T-cell (primary cell): ENCODE measurements at regions not wholly inside any gene's neighbourhood (a gene's known extent, or its start where the extent isn't known, plus 50 kb on each side); places are given as distances from the start of the nearest gene placed in this dataset.
"Not testable (repeated sequence)": the region's sequence is repeated elsewhere in the genome, so short reads cannot be mapped to it uniquely, and the experiment has no call there.

Source experiments
- ATAC-seq, 4 experiments: fragments of 200-7000 bp in 3 of 4; fragments of 150-1000 bp in 1 of 4; cut with Tn5 transposase; replicated peaks in 1 of 4; 1 replicate in 3 of 4; 2 replicates in 1 of 4; pipeline ENCODE4 v1.10.0; 2021; ENCODE audit warnings: moderate library complexity in 3 of 4, mild to moderate bottlenecking in 2 of 4, moderate number of reproducible peaks in 1 of 4
- CTCF ChIA-PET, 2 donors: fragments of 300-600 bp; sonication (Branson Sonifier 250); formaldehyde crosslinking; loops; one replicate each; lab custom pipeline; 2022; ENCODE audit warnings: antibody characterized with exemption in 2 of 2; lab: Charles Lee
- POLR2A ChIA-PET, 2 donors: fragments of 300-600 bp; sonication (Branson Sonifier 250); formaldehyde crosslinking; loops; one replicate each; lab custom pipeline; 2022; ENCODE audit warnings: antibody characterized with exemption in 2 of 2; lab: Charles Lee
- DNase-seq, 35 experiments: peaks; one replicate each; pipeline versions ENCODE4 v3.0.0 to v3.0.0-alpha.2; 2013 to 2023
- H3K27ac ChIP-seq: one replicate; pipeline ENCODE4 v1.5.1; 2013; ENCODE audit warnings: low read length
- H3K27me3 ChIP-seq, 2 experiments: replicated peaks in 1 of 2; 1 replicate in 1 of 2; 2 replicates in 1 of 2; pipeline versions ENCODE4 v1.6.1 to v1.7.0; 2013; ENCODE audit warnings: low read length in 1 of 2, mixed read lengths in 1 of 2; ENCODE audit not compliant: control insufficient read depth in 2 of 2, insufficient read depth in 2 of 2; ENCODE audit errors: extremely low read depth in 1 of 2
- H3K36me3 ChIP-seq, 2 donors: 1 replicate in 1 of 2; 2 replicates in 1 of 2; pipeline versions ENCODE4 v1.6.1 to v1.7.0; 2013; ENCODE audit warnings: low read length in 1 of 2; ENCODE audit not compliant: control insufficient read depth in 2 of 2, insufficient read depth in 1 of 2; ENCODE audit errors: extremely low read depth in 1 of 2
- H3K4me1 ChIP-seq, 2 experiments: 1 replicate in 1 of 2; 2 replicates in 1 of 2; pipeline versions ENCODE4 v1.6.1 to v1.7.0; 2013; ENCODE audit warnings: low read length in 2 of 2, mixed read lengths in 1 of 2; ENCODE audit not compliant: insufficient read depth in 2 of 2, control insufficient read depth in 1 of 2; ENCODE audit errors: extremely low read depth in 1 of 2
- H3K4me3 ChIP-seq, 2 donors: 1 replicate in 1 of 2; 2 replicates in 1 of 2; pipeline versions ENCODE4 v1.5.1 to v1.7.0; 2013; ENCODE audit warnings: mild to moderate bottlenecking in 2 of 2, low read length in 1 of 2, moderate library complexity in 1 of 2; ENCODE audit not compliant: control insufficient read depth in 1 of 2; ENCODE audit errors: extremely low read depth in 1 of 2
- H3K9me3 ChIP-seq: 2 replicates; pipeline ENCODE4 v1.7.0; 2013
- H3K27ac Mint-ChIP-seq, 2 donors: one replicate each; pipeline ENCODE4 v1.8.0; 2020 to 2021; ENCODE audit warnings: mild to moderate bottlenecking in 2 of 2, mixed read lengths in 2 of 2
- H3K27me3 Mint-ChIP-seq, 2 donors: one replicate each; pipeline ENCODE4 v1.8.0; 2021 to 2022; ENCODE audit warnings: mixed read lengths in 2 of 2
- H3K36me3 Mint-ChIP-seq: one replicate; pipeline ENCODE4 v1.8.0; 2021; ENCODE audit warnings: mixed read lengths
- H3K4me1 Mint-ChIP-seq, 3 donors: one replicate each; pipeline ENCODE4 v1.8.0; 2020 to 2022; ENCODE audit warnings: mixed read lengths in 3 of 3, mild to moderate bottlenecking in 1 of 3
- H3K4me3 Mint-ChIP-seq, 3 donors: one replicate each; pipeline ENCODE4 v1.8.0; 2020 to 2022; ENCODE audit warnings: mild to moderate bottlenecking in 3 of 3, mixed read lengths in 3 of 3, moderate library complexity in 3 of 3
- H3K9me3 Mint-ChIP-seq, 3 donors: one replicate each; pipeline ENCODE4 v1.8.0; 2020 to 2022; ENCODE audit warnings: mixed read lengths in 3 of 3
- WGBS: methylation state at CpG from one replicate; pipeline ENCODE4 v1.1.5; 2013; ENCODE audit warnings: missing lambda C conversion rate; ENCODE audit not compliant: insufficient coverage; 5-methylcytosine and 5-hydroxymethylcytosine counted together

GRCh38 chr16:5758281-5758680, 660.7 kb upstream of the EEF2KMT start:
- WGBS = 88% methylated on average over 4 of the region's 4 CpGs
- Mint-ChIP-seq H3K9me3 (peaks cover 9 to 39% (median 9%) of the 10 kb centered on the region in 3 donors), H3K27ac (no peak overlapping the region), H3K4me3 (no peak overlapping the region), H3K4me1 (no peaks in the 10 kb centered on the region), H3K36me3 (no peaks in the 10 kb centered on the region), H3K27me3 (peaks cover 2 to 5% of the 10 kb centered on the region in 2 donors)
- no peaks in the 10 kb centered on the region for H3K9me3 ChIP-seq
- CTCF ChIA-PET = no interaction called here
- H3K27me3 ChIP-seq = no peaks in the 10 kb centered on the region
- H3K4me3 ChIP-seq = no peak overlapping the region
- POLR2A ChIA-PET = no interaction called here
- no peaks in the 10 kb centered on the region for H3K4me1 ChIP-seq
- ATAC-seq (no peak), DNase-seq (no peak)
- no peak overlapping the region for H3K27ac ChIP-seq
- no peaks in the 10 kb centered on the region for H3K36me3 ChIP-seq

GRCh38 chr16:5756969-5757368, 659.4 kb upstream of the EEF2KMT start:
- Mint-ChIP-seq H3K9me3 (peaks cover 9 to 39% (median 9%) of the 10 kb centered on the region in 3 donors), H3K36me3 (no peaks in the 10 kb centered on the region), H3K4me1 (no peaks in the 10 kb centered on the region), H3K4me3 (no peak overlapping the region), H3K27ac (no peak overlapping the region), H3K27me3 (peaks cover 2 to 6% of the 10 kb centered on the region in 2 donors)
- H3K9me3 ChIP-seq = no peaks in the 10 kb centered on the region
- H3K27me3 ChIP-seq = no peaks in the 10 kb centered on the region
- 20% methylated on average over 2 of the region's 5 CpGs for WGBS
- no peak overlapping the region for H3K27ac ChIP-seq
- no peaks in the 10 kb centered on the region for H3K36me3 ChIP-seq
- no peaks in the 10 kb centered on the region for H3K4me1 ChIP-seq
- DNase-seq (no peak), ATAC-seq (no peak)
- H3K4me3 ChIP-seq = no peak overlapping the region
- ChIA-PET CTCF (no interaction called here), POLR2A (no interaction called here)

- Mint-ChIP-seq H3K36me3 (no peaks in the 10 kb centered on the region), H3K27ac (no peak overlapping the region), H3K4me3 (no peak overlapping the region), H3K27me3 (peaks cover 2 to 8% of the 10 kb centered on the region in 2 donors), H3K9me3 (peaks cover 5 to 18% (median 7%) of the 10 kb centered on the region in 3 donors), H3K4me1 (no peaks in the 10 kb centered on the region)
- Histone ChIP-seq H3K27ac (no peak overlapping the region), H3K4me3 (no peak overlapping the region), H3K27me3 (no peaks in the 10 kb centered on the region), H3K4me1 (no peaks in the 10 kb centered on the region), H3K9me3 (no peaks in the 10 kb centered on the region), H3K36me3 (no peaks in the 10 kb centered on the region)
- DNase-seq (no peak), ATAC-seq (no peak)
- ChIA-PET CTCF (no interaction called here), POLR2A (no interaction called here)
- 82% methylated on average over 3 of the region's 7 CpGs for WGBS
Measured at GRCh38 chr16:5753381-5753780, 655.8 kb upstream of the EEF2KMT start.

- no peak overlapping the region for H3K4me3 Mint-ChIP-seq
- H3K36me3 ChIP-seq = no peaks in the 10 kb centered on the region
- H3K27me3 Mint-ChIP-seq = peaks cover 2 to 8% of the 10 kb centered on the region in 2 donors
- no peak overlapping the region for H3K4me3 ChIP-seq
- no peak for ATAC-seq
- no peak overlapping the region for H3K27ac ChIP-seq
- H3K27me3 ChIP-seq = no peaks in the 10 kb centered on the region
- H3K4me1 Mint-ChIP-seq = no peaks in the 10 kb centered on the region
- H3K9me3 Mint-ChIP-seq = peaks cover 5 to 16% (median 8%) of the 10 kb centered on the region in 3 donors
- CTCF ChIA-PET = no interaction called here
- POLR2A ChIA-PET = no interaction called here
- DNase-seq = no peak
- no peak overlapping the region for H3K27ac Mint-ChIP-seq
- WGBS = no CpG with 5 or more reads among the region's 4 CpGs
- no peaks in the 10 kb centered on the region for H3K36me3 Mint-ChIP-seq
- H3K9me3 ChIP-seq = no peaks in the 10 kb centered on the region
- no peaks in the 10 kb centered on the region for H3K4me1 ChIP-seq
Measured at GRCh38 chr16:5751216-5751615, 653.6 kb upstream of the EEF2KMT start.

- DNase-seq, POLR2A ChIA-PET, H3K4me1 ChIP-seq, H3K4me1 Mint-ChIP-seq, H3K36me3 ChIP-seq, ATAC-seq, CTCF ChIA-PET, H3K4me3 ChIP-seq, H3K27ac ChIP-seq, H3K36me3 Mint-ChIP-seq, H3K4me3 Mint-ChIP-seq, H3K9me3 ChIP-seq, H3K27me3 Mint-ChIP-seq, H3K27me3 ChIP-seq, H3K27ac Mint-ChIP-seq: not testable (repeated sequence)
- H3K9me3 Mint-ChIP-seq = peaks cover 5 to 20% (median 6%) of the 10 kb centered on the region in 3 donors
- 62% methylated on average over 7 of the region's 11 CpGs for WGBS
Measured at GRCh38 chr16:5750439-5750838, 652.8 kb upstream of the EEF2KMT start.

GRCh38 chr16:5738586-5738985, 641.0 kb upstream of the EEF2KMT start:
- H3K27me3 ChIP-seq = no peaks in the 10 kb centered on the region
- Mint-ChIP-seq H3K36me3 (no peaks in the 10 kb centered on the region), H3K4me1 (no peaks in the 10 kb centered on the region), H3K27ac (no peak overlapping the region), H3K27me3 (no peaks in the 10 kb centered on the region), H3K4me3 (no peak overlapping the region), H3K9me3 (peaks cover 5 to 16% (median 6%) of the 10 kb centered on the region in 3 donors)
- H3K27ac ChIP-seq = no peak overlapping the region
- ATAC-seq (no peak), DNase-seq (no peak)
- POLR2A ChIA-PET = interaction anchor here in 1 of 2 donors (0.6 kb wide), 1 partner anchor 17 kb away, joined by 7 read pairs; no protein-coding TSS in a partner anchor
- no peaks in the 10 kb centered on the region for H3K4me1 ChIP-seq
- H3K4me3 ChIP-seq = no peak overlapping the region
- no peaks in the 10 kb centered on the region for H3K36me3 ChIP-seq
- CTCF ChIA-PET = no interaction called here
- no CpG with 5 or more reads among the region's 1 CpG for WGBS
- H3K9me3 ChIP-seq = no peaks in the 10 kb centered on the region
